Mesenchymal stem cell (in vitro differentiated cells and primary cell): ENCODE measurements at regions not wholly inside any gene's neighbourhood (a gene's known extent, or its start where the extent isn't known, plus 50 kb on each side); places are given as distances from the start of the nearest gene placed in this dataset.

Source experiments
- DNase-seq: peaks from one replicate; pipeline ENCODE4 v3.0.0-alpha.2; 2013
- H2AFZ ChIP-seq: one replicate; pipeline ENCODE4 v1.6.1; 2013; ENCODE audit warnings: low read depth, mild to moderate bottlenecking, control low read depth, inconsistent platforms, low read length, moderate library complexity
- H2AK5ac ChIP-seq: 2 replicates; pipeline ENCODE4 v1.6.1; 2013; ENCODE audit warnings: low read length, moderate library complexity, mild to moderate bottlenecking, inconsistent platforms; ENCODE audit not compliant: severe bottlenecking
- H2BK120ac ChIP-seq: one replicate; pipeline ENCODE4 v1.6.1; 2013; ENCODE audit warnings: low read depth, mild to moderate bottlenecking, inconsistent platforms, low read length, moderate library complexity
- H2BK12ac ChIP-seq, 2 experiments: one replicate each; pipeline ENCODE4 v1.6.1; 2013; ENCODE audit warnings: inconsistent platforms in 2 of 2, low read length in 2 of 2, mild to moderate bottlenecking in 2 of 2, moderate library complexity in 2 of 2, control low read depth in 1 of 2
- H2BK15ac ChIP-seq: one replicate; pipeline ENCODE4 v1.6.1; 2013; ENCODE audit warnings: mild to moderate bottlenecking, low read depth, inconsistent platforms; ENCODE audit not compliant: poor library complexity, severe bottlenecking
- H2BK5ac ChIP-seq: 2 replicates; pipeline ENCODE4 v1.6.1; 2013; ENCODE audit warnings: low read depth, mild to moderate bottlenecking, low read length, control low read depth, inconsistent platforms; ENCODE audit not compliant: poor library complexity, severe bottlenecking
- H3K14ac ChIP-seq, 2 experiments: one replicate each; pipeline ENCODE4 v1.6.1; 2013; ENCODE audit warnings: inconsistent platforms in 2 of 2, low read length in 2 of 2, control low read depth in 1 of 2, mild to moderate bottlenecking in 1 of 2, moderate library complexity in 1 of 2
- H3K18ac ChIP-seq, 2 experiments: one replicate each; pipeline ENCODE4 v1.6.1; 2013; ENCODE audit warnings: inconsistent platforms in 2 of 2, low read length in 2 of 2, control low read depth in 1 of 2, low read depth in 1 of 2, mild to moderate bottlenecking in 1 of 2
- H3K23ac ChIP-seq, 2 experiments: one replicate each; pipeline ENCODE4 v1.6.1; 2013; ENCODE audit warnings: inconsistent platforms in 2 of 2, low read length in 2 of 2, mild to moderate bottlenecking in 2 of 2, moderate library complexity in 2 of 2, control low read depth in 1 of 2
- H3K27ac ChIP-seq: 2 replicates; pipeline ENCODE4 v1.5.1; 2013; ENCODE audit warnings: mild to moderate bottlenecking, moderate library complexity, low read length, control low read depth, inconsistent platforms; ENCODE audit not compliant: poor library complexity, severe bottlenecking
- H3K27me3 ChIP-seq, 2 experiments: 2 replicates each; pipeline versions ENCODE4 v1.6.1 to v1.7.0; 2013; ENCODE audit warnings: low read length in 2 of 2, mild to moderate bottlenecking in 2 of 2, moderate library complexity in 2 of 2, control low read depth in 1 of 2, inconsistent platforms in 1 of 2; ENCODE audit not compliant: control insufficient read depth in 1 of 2, insufficient read depth in 1 of 2
- H3K36me3 ChIP-seq, 2 experiments: 2 replicates each; pipeline versions ENCODE4 v1.6.1 to v1.7.0; 2013; ENCODE audit warnings: low read length in 2 of 2, control low read depth in 1 of 2, inconsistent platforms in 1 of 2, low read depth in 1 of 2, mild to moderate bottlenecking in 1 of 2; ENCODE audit not compliant: insufficient read depth in 2 of 2, control insufficient read depth in 1 of 2
- H3K4ac ChIP-seq, 2 experiments: one replicate each; pipeline ENCODE4 v1.6.1; 2013; ENCODE audit warnings: inconsistent platforms in 2 of 2, low read length in 2 of 2, mild to moderate bottlenecking in 2 of 2, moderate library complexity in 2 of 2, control low read depth in 1 of 2, low read depth in 1 of 2
- H3K4me1 ChIP-seq: 2 replicates; pipeline ENCODE4 v1.6.1; 2013; ENCODE audit warnings: low read depth, low read length, control low read depth; ENCODE audit not compliant: control insufficient read depth, insufficient read depth
- H3K4me2 ChIP-seq: 2 replicates; pipeline ENCODE4 v1.6.1; 2013; ENCODE audit warnings: low read length, mild to moderate bottlenecking, inconsistent platforms; ENCODE audit not compliant: poor library complexity, severe bottlenecking
- H3K4me3 ChIP-seq, 2 experiments: 2 replicates each; pipeline versions ENCODE4 v1.5.1 to v1.7.0; 2013; ENCODE audit warnings: low read length in 2 of 2, mild to moderate bottlenecking in 2 of 2, control low read depth in 1 of 2, low read depth in 1 of 2; ENCODE audit not compliant: insufficient read depth in 1 of 2
- H3K79me1 ChIP-seq: replicated peaks from 2 replicates; pipeline ENCODE4 v1.6.1; 2013; ENCODE audit warnings: mild to moderate bottlenecking, control low read depth, low read length, inconsistent platforms; ENCODE audit not compliant: poor library complexity, severe bottlenecking
- H3K9ac ChIP-seq: 2 replicates; pipeline ENCODE4 v1.7.0; 2013; ENCODE audit warnings: mild to moderate bottlenecking, low read length, moderate library complexity
- H3K9me3 ChIP-seq: 2 replicates; pipeline ENCODE4 v1.7.0; 2013; ENCODE audit warnings: mild to moderate bottlenecking, low read length; ENCODE audit not compliant: control insufficient read depth
- H4K8ac ChIP-seq: one replicate; pipeline ENCODE4 v1.6.1; 2013; ENCODE audit warnings: inconsistent platforms, mild to moderate bottlenecking, low read length, moderate library complexity
- H4K91ac ChIP-seq: one replicate; pipeline ENCODE4 v1.6.1; 2013; ENCODE audit warnings: mild to moderate bottlenecking, low read length, inconsistent platforms
- whole genome bisulfite sequencing: methylation state at CpG from one replicate; pipeline ENCODE4 v1.1.7; 2013; ENCODE audit warnings: mixed read lengths; 5-methylcytosine and 5-hydroxymethylcytosine counted together

- Histone ChIP-seq H3K27ac (no peak overlapping the region), H3K36me3 (no peaks in the 10 kb centered on the region), H3K18ac (no peak overlapping the region), H4K8ac (no peak overlapping the region), H3K9me3 (no peaks in the 10 kb centered on the region), H3K4ac (no peak overlapping the region), H3K9ac (no peak overlapping the region), H3K4me1 (no peaks in the 10 kb centered on the region), H3K4me3 (no peak overlapping the region), H3K79me1 (no peaks in the 10 kb centered on the region), H3K4me2 (no peak overlapping the region), H2BK5ac (no peak overlapping the region), H2BK120ac (no peak overlapping the region), H2BK12ac (no peak overlapping the region), H2BK15ac (no peak overlapping the region), H2AK5ac (peak overlapping the region; percentile 31), H3K27me3 (no peaks in the 10 kb centered on the region), H2AFZ (no peak overlapping the region), H3K23ac (no peak overlapping the region), H4K91ac (no peak overlapping the region), H3K14ac (no peak overlapping the region)
- 68% methylated on average over 7 of the region's 7 CpGs for WGBS
- DNase-seq: no peak
These were observed 84.1 kb downstream of the BOD1L2 start for GRCh38 chr18:57230861-57231585.

DNA sequence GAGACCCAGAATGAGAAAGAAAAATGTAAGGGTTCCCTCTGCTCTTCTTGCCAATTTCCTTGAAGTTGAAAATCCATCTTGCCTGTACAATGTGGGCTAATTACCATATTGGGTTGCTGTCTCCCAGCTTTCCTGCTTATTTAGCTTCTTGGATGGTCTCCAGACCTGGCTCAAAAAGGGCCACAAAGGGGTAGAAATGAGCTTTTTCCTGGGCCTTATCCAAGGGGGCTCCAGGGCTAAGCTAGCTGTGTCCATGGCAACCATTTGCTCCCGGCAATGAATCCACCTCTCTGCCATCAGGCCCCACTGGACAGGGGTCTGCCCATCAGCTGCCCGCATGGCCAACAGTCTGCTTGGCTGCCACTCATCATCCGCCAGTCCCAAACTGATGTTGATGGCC is 85.0 kb downstream of the BOD1L2 start:
- Histone ChIP-seq H3K79me1 (no peaks in the 10 kb centered on the region), H2BK5ac (no peak overlapping the region), H2BK15ac (no peak overlapping the region), H3K4me2 (no peak overlapping the region), H4K8ac (no peak overlapping the region), H3K4me3 (no peak overlapping the region), H3K27me3 (no peaks in the 10 kb centered on the region), H3K18ac (no peak overlapping the region), H3K27ac (no peak overlapping the region), H2BK120ac (no peak overlapping the region), H3K23ac (no peak overlapping the region), H2BK12ac (no peak overlapping the region), H3K14ac (no peak overlapping the region), H3K4ac (no peak overlapping the region), H3K9me3 (no peaks in the 10 kb centered on the region), H2AFZ (no peak overlapping the region), H3K9ac (no peak overlapping the region), H4K91ac (no peak overlapping the region), H3K36me3 (no peaks in the 10 kb centered on the region), H3K4me1 (no peaks in the 10 kb centered on the region), H2AK5ac (no peak overlapping the region)
- DNase-seq: no peak
- WGBS: 92% methylated on average over 3 of the region's 3 CpGs

- Histone ChIP-seq H3K79me1 (no peaks in the 10 kb centered on the region), H2BK12ac (no peak overlapping the region), H3K9me3 (no peaks in the 10 kb centered on the region), H3K4me1 (no peaks in the 10 kb centered on the region), H3K4me2 (no peak overlapping the region), H2AK5ac (no peak overlapping the region), H2BK15ac (no peak overlapping the region), H3K27ac (no peak overlapping the region), H4K8ac (no peak overlapping the region), H3K4ac (no peak overlapping the region), H2BK5ac (no peak overlapping the region), H3K18ac (no peak overlapping the region), H2AFZ (no peak overlapping the region), H3K23ac (no peak overlapping the region), H3K14ac (no peak overlapping the region), H3K9ac (no peak overlapping the region), H3K27me3 (no peaks in the 10 kb centered on the region), H3K36me3 (no peaks in the 10 kb centered on the region), H4K91ac (no peak overlapping the region), H3K4me3 (no peak overlapping the region), H2BK120ac (no peak overlapping the region)
- 70% methylated on average over 9 of the region's 9 CpGs for WGBS
- no peak for DNase-seq
These were observed 87.5 kb downstream of the BOD1L2 start for GRCh38 chr18:57234346-57234745.

GRCh38 chr18:57241869-57242268 is 95.0 kb downstream of the BOD1L2 start:
- Histone ChIP-seq H2BK120ac (no peak overlapping the region), H3K36me3 (no peaks in the 10 kb centered on the region), H3K4me1 (no peaks in the 10 kb centered on the region), H3K9me3 (no peaks in the 10 kb centered on the region), H3K9ac (no peak overlapping the region), H3K4ac (no peak overlapping the region), H3K27ac (no peak overlapping the region), H3K4me2 (no peak overlapping the region), H2BK15ac (no peak overlapping the region), H3K14ac (no peak overlapping the region), H4K91ac (no peak overlapping the region), H4K8ac (no peak overlapping the region), H3K27me3 (peaks cover 0 to 32% of the 10 kb centered on the region in 2 experiments), H2BK5ac (no peak overlapping the region), H3K79me1 (no peaks in the 10 kb centered on the region), H2AK5ac (no peak overlapping the region), H3K23ac (no peak overlapping the region), H3K4me3 (no peak overlapping the region), H2AFZ (no peak overlapping the region), H3K18ac (no peak overlapping the region), H2BK12ac (no peak overlapping the region)
- no peak for DNase-seq
- WGBS: 66% methylated on average over 2 of the region's 3 CpGs
